K562 (cell line): ENCODE measurements at regions not wholly inside any gene's neighbourhood (a gene's known extent, or its start where the extent isn't known, plus 50 kb on each side); places are given as distances from the start of the nearest gene placed in this dataset.

Experiments
- ATAC-seq: fragments of 200-7000 bp; cut with Tn5 transposase; 3 replicates; pipeline ENCODE4 v1.9.1; 2020; ENCODE audit warnings: moderate library complexity
- BruUV-seq: library from RNA; stranded (reverse); fragments of 400-500 nt; replicated peaks from 2 replicates; lab custom pipeline; 2021; lab: Mats Ljungman, UMichigan
- CTCF ChIA-PET: fragments of 300-600 bp; formaldehyde crosslinking; extraction: SDS; loops from one replicate; lab custom pipeline; 2021; ENCODE audit warnings: low intra/inter-chr PET ratio; lab: Yijun Ruan, JAX
- POLR2A ChIA-PET: fragments of 300-600, 350-650 bp; sonication (Branson Sonifier 250); formaldehyde crosslinking; extraction: SDS; loops from one replicate; lab custom pipeline; 2021; ENCODE audit warnings: antibody characterized with exemption, inconsistent platforms; lab: Yijun Ruan, JAX
- DNase-seq, 4 experiments: peaks; one replicate each; pipeline versions ENCODE4 v3.0.0 to v3.0.0-alpha.2; 2011 to 2018; ENCODE audit warnings: low spot score in 3 of 4, mixed read lengths in 3 of 4; ENCODE audit errors: extremely low read depth in 1 of 4
- FAIRE-seq: peaks from 2 replicates; lab custom pipeline; 2011; peaks lifted over from hg19 to GRCh38; lab: Jason Lieb, UNC
- H2AFZ ChIP-seq: 2 replicates; pipeline ENCODE4 v1.6.0; 2011; ENCODE audit warnings: low read depth, low read length, control low read depth, inconsistent platforms
- H3K27ac ChIP-seq: fragments of 200-600 bp; 3 replicates; pipeline ENCODE4 v1.8.0; 2011; ENCODE audit warnings: low read depth, mild to moderate bottlenecking, control low read depth, inconsistent platforms, low read length, moderate library complexity, mixed read lengths; ENCODE audit errors: extremely low read depth
- H3K27me3 ChIP-seq, 2 experiments: fragments of 300-600 bp in 1 of 2; 2 replicates in 1 of 2; 3 replicates in 1 of 2; pipeline versions ENCODE4 v1.6.0 to v1.8.0; 2011; ENCODE audit warnings: inconsistent platforms in 2 of 2, low read length in 2 of 2, mild to moderate bottlenecking in 1 of 2, mixed read lengths in 1 of 2, moderate library complexity in 1 of 2; ENCODE audit not compliant: control insufficient read depth in 2 of 2, insufficient read depth in 2 of 2
- H3K36me3 ChIP-seq: fragments of 300-600 bp; 3 replicates; pipeline ENCODE4 v1.8.0; 2011; ENCODE audit warnings: mild to moderate bottlenecking, low read length, inconsistent platforms; ENCODE audit not compliant: control insufficient read depth, insufficient read depth
- H3K4me1 ChIP-seq, 2 experiments: fragments of 200-600 bp in 1 of 2; replicated peaks in 1 of 2; 2 replicates in 1 of 2; 3 replicates in 1 of 2; pipeline versions ENCODE4 v1.5.1 to v1.8.0; 2011; ENCODE audit warnings: inconsistent platforms in 2 of 2, low read length in 2 of 2, mild to moderate bottlenecking in 1 of 2, mixed read lengths in 1 of 2, moderate library complexity in 1 of 2; ENCODE audit not compliant: control insufficient read depth in 2 of 2, insufficient read depth in 2 of 2
- H3K4me2 ChIP-seq: 2 replicates; pipeline ENCODE4 v1.6.1; 2011; ENCODE audit warnings: low read length, control low read depth, inconsistent platforms, mixed read lengths; ENCODE audit not compliant: insufficient read depth
- H3K4me3 ChIP-seq: fragments of 200-600 bp; sonication (generic), shearing (Covaris generic); 2 replicates; pipeline ENCODE4 v1.5.1; 2016; ENCODE audit warnings: control low read depth, inconsistent platforms
- H3K79me2 ChIP-seq: fragments of 200-600 bp; 3 replicates; pipeline ENCODE4 v1.8.0; 2011; ENCODE audit warnings: low read length, inconsistent platforms; ENCODE audit not compliant: control insufficient read depth, insufficient read depth
- H3K9ac ChIP-seq, 2 experiments: 2 replicates each; pipeline versions ENCODE4 v1.6.0 to v1.6.1; 2011; ENCODE audit warnings: low read depth in 2 of 2, low read length in 2 of 2, control low read depth in 1 of 2, inconsistent platforms in 1 of 2, mild to moderate bottlenecking in 1 of 2, mixed read lengths in 1 of 2; ENCODE audit not compliant: insufficient read depth in 1 of 2
- H3K9me1 ChIP-seq: one replicate; pipeline ENCODE4 v1.6.0; 2011; ENCODE audit warnings: inconsistent platforms, mild to moderate bottlenecking, low read length, moderate library complexity; ENCODE audit not compliant: control insufficient read depth, insufficient read depth
- H3K9me3 ChIP-seq: replicated peaks from 2 replicates; pipeline ENCODE4 v1.5.1; 2011; ENCODE audit warnings: low read depth, low read length, inconsistent platforms; ENCODE audit not compliant: control insufficient read depth, insufficient read depth
- H4K20me1 ChIP-seq: replicated peaks from 2 replicates; pipeline ENCODE4 v1.6.1; 2011; ENCODE audit warnings: low read length, inconsistent platforms, mixed read lengths; ENCODE audit not compliant: control insufficient read depth, insufficient read depth
- HIVEP1 ChIP-seq: fragments of 250-450 bp; sonication (Bioruptor Pico); IDR thresholded peaks from 2 replicates; pipeline ENCODE4 v1.4.0; 2020; ENCODE audit warnings: mild to moderate bottlenecking
- PYGO2 ChIP-seq: fragments of 450-650 bp; IDR thresholded peaks from 2 replicates; pipeline ENCODE4 v1.6.1; 2016; ENCODE audit warnings: mild to moderate bottlenecking, missing genetic modification characterization, moderate library complexity, missing compliant biosample characterization
- RERE ChIP-seq: sonication (generic); formaldehyde crosslinking; IDR thresholded peaks from 2 replicates; pipeline ENCODE4 v1.8.0; 2023; ENCODE audit warnings: missing genetic modification reagents, mild to moderate bottlenecking, borderline replicate concordance
- TBL1XR1 ChIP-seq, 2 experiments: IDR thresholded peaks; 2 replicates each; pipeline ENCODE4 v1.6.1; 2012; ENCODE audit warnings: improper control_type of control experiment in 2 of 2, low read length in 2 of 2, mild to moderate bottlenecking in 1 of 2
- ZNF316 ChIP-seq: fragments of 450-650 bp; IDR thresholded peaks from 2 replicates; pipeline ENCODE4 v1.6.1; 2016
- WGBS: fragments of 100-300 bp; shearing (Covaris generic); methylation state at CpG from one replicate; pipeline ENCODE4 v1.1.6; 2016; ENCODE audit warnings: low coverage, mixed read lengths; ENCODE audit not compliant: insufficient coverage; ENCODE audit errors: missing lambda C conversion rate; 5-methylcytosine and 5-hydroxymethylcytosine counted together
- in situ Hi-C: fragments of 300-500 bp; cut with MboI; formaldehyde crosslinking; loops from 4 replicates; pipeline ENCODE4 v1.15.0; 2018; ENCODE audit warnings: inconsistent platforms, mixed read lengths
- intact Hi-C: fragments of 100-400 bp; cut with micrococcal nuclease; formaldehyde crosslinking; loops from 2 replicates; pipeline ENCODE4 v1.14.2; 2022
- TF ChIP-seq, protein P1 (sequence below): fragments of 450-650 bp; IDR thresholded peaks from 2 replicates; pipeline ENCODE4 v1.6.1; 2016; ENCODE audit warnings: borderline replicate concordance
- TF ChIP-seq, protein P2 (sequence below): sonication (generic); formaldehyde crosslinking; IDR thresholded peaks from 2 replicates; pipeline ENCODE4 v1.9.0; 2022; ENCODE audit warnings: mild to moderate bottlenecking, missing genetic modification reagents
- TF ChIP-seq, protein P3 (sequence below): fragments of 250-450 bp; sonication (Bioruptor Pico); IDR thresholded peaks from 2 replicates; pipeline ENCODE4 v1.5.0; 2020; ENCODE audit warnings: mild to moderate bottlenecking, borderline replicate concordance
- TF ChIP-seq, protein P4 (sequence below): IDR thresholded peaks from 2 replicates; pipeline ENCODE4 v1.6.1; 2011; ENCODE audit not compliant: insufficient read length; ENCODE audit errors: extremely low read depth

GRCh38 chr3:102297072-102297658 lies 137.7 kb upstream of the ZPLD1 start:
- Histone ChIP-seq H3K9ac (no peak overlapping the region), H3K4me2 (no peak overlapping the region), H3K4me1 (no peaks in the 10 kb centered on the region), H3K79me2 (no peaks in the 10 kb centered on the region), H3K36me3 (no peaks in the 10 kb centered on the region), H3K9me1 (no peaks in the 10 kb centered on the region), H3K4me3 (no peak overlapping the region), H4K20me1 (no peaks in the 10 kb centered on the region), H3K9me3 (no peaks in the 10 kb centered on the region), H3K27me3 (no peaks in the 10 kb centered on the region), H2AFZ (no peak overlapping the region), H3K27ac (no peak overlapping the region)
- WGBS, result 4% methylated on average over 3 of the region's 3 CpGs
- FAIRE-seq (no peak), ATAC-seq (no peak), DNase-seq (no peak)
- in situ Hi-C loops (no loop called here), intact Hi-C loops (no loop called here)
- no TSS peak for BruUV-seq
- ChIA-PET CTCF (no interaction called here), POLR2A (no interaction called here)
- TF ChIP-seq, protein P1, sequence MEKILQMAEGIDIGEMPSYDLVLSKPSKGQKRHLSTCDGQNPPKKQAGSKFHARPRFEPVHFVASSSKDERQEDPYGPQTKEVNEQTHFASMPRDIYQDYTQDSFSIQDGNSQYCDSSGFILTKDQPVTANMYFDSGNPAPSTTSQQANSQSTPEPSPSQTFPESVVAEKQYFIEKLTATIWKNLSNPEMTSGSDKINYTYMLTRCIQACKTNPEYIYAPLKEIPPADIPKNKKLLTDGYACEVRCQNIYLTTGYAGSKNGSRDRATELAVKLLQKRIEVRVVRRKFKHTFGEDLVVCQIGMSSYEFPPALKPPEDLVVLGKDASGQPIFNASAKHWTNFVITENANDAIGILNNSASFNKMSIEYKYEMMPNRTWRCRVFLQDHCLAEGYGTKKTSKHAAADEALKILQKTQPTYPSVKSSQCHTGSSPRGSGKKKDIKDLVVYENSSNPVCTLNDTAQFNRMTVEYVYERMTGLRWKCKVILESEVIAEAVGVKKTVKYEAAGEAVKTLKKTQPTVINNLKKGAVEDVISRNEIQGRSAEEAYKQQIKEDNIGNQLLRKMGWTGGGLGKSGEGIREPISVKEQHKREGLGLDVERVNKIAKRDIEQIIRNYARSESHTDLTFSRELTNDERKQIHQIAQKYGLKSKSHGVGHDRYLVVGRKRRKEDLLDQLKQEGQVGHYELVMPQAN, result no peak
- TF ChIP-seq TBL1XR1 (IDR thresholded peaks at IDR 0.05; ENCODE audit: low read length in 2 of 2) (no peak), PYGO2 (tag) (no peak), RERE (CRISPR knock-in tag) (no peak), HIVEP1 (CRISPR knock-in tag) (no peak), ZNF316 (no peak)
- TF ChIP-seq, protein P2, sequence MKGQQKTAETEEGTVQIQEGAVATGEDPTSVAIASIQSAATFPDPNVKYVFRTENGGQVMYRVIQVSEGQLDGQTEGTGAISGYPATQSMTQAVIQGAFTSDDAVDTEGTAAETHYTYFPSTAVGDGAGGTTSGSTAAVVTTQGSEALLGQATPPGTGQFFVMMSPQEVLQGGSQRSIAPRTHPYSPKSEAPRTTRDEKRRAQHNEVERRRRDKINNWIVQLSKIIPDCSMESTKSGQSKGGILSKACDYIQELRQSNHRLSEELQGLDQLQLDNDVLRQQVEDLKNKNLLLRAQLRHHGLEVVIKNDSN, result no peak
- TF ChIP-seq, protein P3, sequence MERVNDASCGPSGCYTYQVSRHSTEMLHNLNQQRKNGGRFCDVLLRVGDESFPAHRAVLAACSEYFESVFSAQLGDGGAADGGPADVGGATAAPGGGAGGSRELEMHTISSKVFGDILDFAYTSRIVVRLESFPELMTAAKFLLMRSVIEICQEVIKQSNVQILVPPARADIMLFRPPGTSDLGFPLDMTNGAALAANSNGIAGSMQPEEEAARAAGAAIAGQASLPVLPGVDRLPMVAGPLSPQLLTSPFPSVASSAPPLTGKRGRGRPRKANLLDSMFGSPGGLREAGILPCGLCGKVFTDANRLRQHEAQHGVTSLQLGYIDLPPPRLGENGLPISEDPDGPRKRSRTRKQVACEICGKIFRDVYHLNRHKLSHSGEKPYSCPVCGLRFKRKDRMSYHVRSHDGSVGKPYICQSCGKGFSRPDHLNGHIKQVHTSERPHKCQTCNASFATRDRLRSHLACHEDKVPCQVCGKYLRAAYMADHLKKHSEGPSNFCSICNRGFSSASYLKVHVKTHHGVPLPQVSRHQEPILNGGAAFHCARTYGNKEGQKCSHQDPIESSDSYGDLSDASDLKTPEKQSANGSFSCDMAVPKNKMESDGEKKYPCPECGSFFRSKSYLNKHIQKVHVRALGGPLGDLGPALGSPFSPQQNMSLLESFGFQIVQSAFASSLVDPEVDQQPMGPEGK (CRISPR knock-in tag), result no peak
- TF ChIP-seq, protein P4, sequence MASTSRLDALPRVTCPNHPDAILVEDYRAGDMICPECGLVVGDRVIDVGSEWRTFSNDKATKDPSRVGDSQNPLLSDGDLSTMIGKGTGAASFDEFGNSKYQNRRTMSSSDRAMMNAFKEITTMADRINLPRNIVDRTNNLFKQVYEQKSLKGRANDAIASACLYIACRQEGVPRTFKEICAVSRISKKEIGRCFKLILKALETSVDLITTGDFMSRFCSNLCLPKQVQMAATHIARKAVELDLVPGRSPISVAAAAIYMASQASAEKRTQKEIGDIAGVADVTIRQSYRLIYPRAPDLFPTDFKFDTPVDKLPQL, result no peak
